ENCODE measurements at regions not wholly inside any gene's neighbourhood (a gene's known extent, or its start where the extent isn't known, plus 50 kb on each side); places are given as distances from the start of the nearest gene placed in this dataset.

GRCh38 chr13:40315416-40316064 lies 350.9 kb downstream of the FOXO1 start:
- no peak for DNase-seq

GRCh38 chr13:40316301-40316700 lies 350.1 kb downstream of the FOXO1 start:
- no peak for DNase-seq

GRCh38 chr13:40317980-40318327 lies 348.5 kb downstream of the FOXO1 start:
- no peak for DNase-seq

GRCh38 chr13:40318366-40318765 lies 348.1 kb downstream of the FOXO1 start:
- no peak for DNase-seq

GRCh38 chr13:40319699-40320579 lies 346.5 kb downstream of the FOXO1 start:
- no peak for DNase-seq

GRCh38 chr13:40328091-40328490 lies 338.4 kb downstream of the FOXO1 start:
- DNase-seq = no peak

- DNase-seq = no peak
Measured at GRCh38 chr13:40329781-40330485, 336.5 kb downstream of the FOXO1 start.

- no peak for DNase-seq
Measured at GRCh38 chr13:40330950-40331349, 335.5 kb downstream of the FOXO1 start.

GRCh38 chr13:40331802-40332201 lies 334.6 kb downstream of the FOXO1 start:
- no peak for DNase-seq

- DNase-seq = no peak
Measured at GRCh38 chr13:40333226-40333625, 333.2 kb downstream of the FOXO1 start.

- no peak for DNase-seq
Measured at GRCh38 chr13:40334031-40334430, 332.4 kb downstream of the FOXO1 start.

- no peak for DNase-seq
Measured at GRCh38 chr13:40334616-40335015, 331.8 kb downstream of the FOXO1 start.

GRCh38 chr13:40336228-40337221 lies 329.9 kb downstream of the FOXO1 start:
- DNase-seq = no peak

- DNase-seq = no peak
Measured at GRCh38 chr13:40337651-40338050, 328.8 kb downstream of the FOXO1 start.

GRCh38 chr13:40338217-40338616 lies 328.2 kb downstream of the FOXO1 start:
- no peak for DNase-seq

GRCh38 chr13:40340368-40341095 lies 325.9 kb downstream of the FOXO1 start:
- no peak for DNase-seq

- DNase-seq = no peak
Measured at GRCh38 chr13:40341096-40341471, 325.4 kb downstream of the FOXO1 start.

- no peak for DNase-seq
Measured at GRCh38 chr13:40341501-40341900, 324.9 kb downstream of the FOXO1 start.

GRCh38 chr13:40342461-40342860 lies 324.0 kb downstream of the FOXO1 start:
- no peak for DNase-seq

- no peak for DNase-seq
Measured at GRCh38 chr13:40342901-40343300, 323.5 kb downstream of the FOXO1 start.

- no peak for DNase-seq
Measured at GRCh38 chr13:40343550-40344269, 322.7 kb downstream of the FOXO1 start.
